Fibroblast of pulmonary artery (primary cell): ENCODE measurements at regions not wholly inside any gene's neighbourhood (a gene's known extent, or its start where the extent isn't known, plus 50 kb on each side); places are given as distances from the start of the nearest gene placed in this dataset.
A peak's percentile ranks its signal among the peaks of the same experiment; 100 is the strongest.

ENCODE experiments used
- DNase-seq: peaks from one replicate; pipeline ENCODE4 v3.0.0-alpha.2; 2010; ENCODE audit warnings: low read depth
- H3K4me3 ChIP-seq: replicated peaks from 2 replicates; pipeline ENCODE4 v1.5.1; 2011; ENCODE audit warnings: low read depth, mild to moderate bottlenecking, control low read depth, low read length, moderate library complexity
- CTCF ChIP-seq: IDR thresholded peaks from 2 replicates; pipeline ENCODE4 v1.5.1; 2011; ENCODE audit warnings: mild to moderate bottlenecking, control low read depth, low read length, inconsistent platforms; ENCODE audit errors: missing control alignments

GRCh38 chr18:37684183-37684582, 118.6 kb upstream of the CELF4 start:
- TF ChIP-seq CTCF = no peak
- no peak for DNase-seq
- H3K4me3 ChIP-seq = no peak overlapping the region

GRCh38 chr18:37680911-37681310, 115.3 kb upstream of the CELF4 start:
- H3K4me3 ChIP-seq = no peak overlapping the region
- TF ChIP-seq CTCF = no peak
- no peak for DNase-seq

GRCh38 chr18:37676276-37676675, 110.7 kb upstream of the CELF4 start:
- DNase-seq = no peak
- H3K4me3 ChIP-seq = no peak overlapping the region
- TF ChIP-seq CTCF = no peak

GRCh38 chr18:37675699-37676098, 110.1 kb upstream of the CELF4 start:
- no peak for DNase-seq
- no peak overlapping the region for H3K4me3 ChIP-seq
- TF ChIP-seq CTCF = no peak

- H3K4me3 ChIP-seq = no peak overlapping the region
- no peak for TF ChIP-seq CTCF
- DNase-seq = peak; percentile 49
Observed at GRCh38 chr18:37674570-37674969, 109.0 kb upstream of the CELF4 start.

GRCh38 chr18:37673671-37674070, 108.1 kb upstream of the CELF4 start:
- no peak overlapping the region for H3K4me3 ChIP-seq
- DNase-seq = no peak
- TF ChIP-seq CTCF = no peak

GRCh38 chr18:37672932-37673595, 107.5 kb upstream of the CELF4 start:
- no peak for TF ChIP-seq CTCF
- H3K4me3 ChIP-seq = no peak overlapping the region
- DNase-seq = peak; percentile 27
